H7 (cell line): ENCODE measurements at regions not wholly inside any gene's neighbourhood (a gene's known extent, or its start where the extent isn't known, plus 50 kb on each side); places are given as distances from the start of the nearest gene placed in this dataset.

Source experiments
- DNase-seq: peaks from one replicate; pipeline ENCODE4 v3.0.0; 2012
- H3K27me3 ChIP-seq: 2 replicates; pipeline ENCODE4 v1.6.0; 2011; ENCODE audit warnings: mild to moderate bottlenecking, low read length; ENCODE audit not compliant: control insufficient read depth, insufficient read depth
- H3K36me3 ChIP-seq: replicated peaks from 2 replicates; pipeline ENCODE4 v1.5.1; 2011; ENCODE audit warnings: low read length; ENCODE audit not compliant: control insufficient read depth, insufficient read depth
- H3K4me3 ChIP-seq: 2 replicates; pipeline ENCODE4 v1.5.1; 2011; ENCODE audit warnings: low read depth, mild to moderate bottlenecking, control low read depth, low read length, moderate library complexity; ENCODE audit not compliant: insufficient read depth

- Histone ChIP-seq H3K36me3 (no peaks in the 10 kb centered on the region), H3K27me3 (no peaks in the 10 kb centered on the region), H3K4me3 (no peak overlapping the region)
- DNase-seq: no peak
Observed at GRCh38 chr7:145331076-145331475, 495.2 kb upstream of the TPK1 start.

- Histone ChIP-seq H3K27me3 (no peaks in the 10 kb centered on the region), H3K4me3 (no peak overlapping the region), H3K36me3 (no peaks in the 10 kb centered on the region)
- no peak for DNase-seq
Observed at GRCh38 chr7:145327646-145328045, 491.8 kb upstream of the TPK1 start.

GRCh38 chr7:145324081-145324480 lies 488.2 kb upstream of the TPK1 start:
- DNase-seq: no peak
- Histone ChIP-seq H3K36me3 (no peaks in the 10 kb centered on the region), H3K4me3 (no peak overlapping the region), H3K27me3 (no peaks in the 10 kb centered on the region)

DNA sequence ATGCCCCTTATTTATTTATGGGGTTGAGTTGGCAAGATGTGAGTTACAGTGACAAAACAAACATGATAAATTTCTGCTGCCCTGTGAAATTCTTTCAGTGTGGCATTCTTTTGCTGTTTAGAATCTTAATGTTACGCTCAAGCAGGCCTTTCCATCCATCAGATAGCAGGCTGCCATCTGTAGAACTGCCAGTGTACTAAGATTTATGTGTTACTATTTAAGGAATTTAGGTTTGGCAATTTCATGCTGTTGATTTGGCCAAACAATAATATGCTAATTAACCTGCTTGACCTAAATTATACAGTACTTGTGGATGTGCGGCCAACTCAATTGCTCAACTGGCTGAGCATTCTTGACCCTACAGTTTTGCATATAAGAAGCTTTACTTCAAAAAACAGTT lies 477.7 kb upstream of the TPK1 start:
- Histone ChIP-seq H3K36me3 (no peaks in the 10 kb centered on the region), H3K4me3 (no peak overlapping the region), H3K27me3 (no peaks in the 10 kb centered on the region)
- DNase-seq: no peak

DNA sequence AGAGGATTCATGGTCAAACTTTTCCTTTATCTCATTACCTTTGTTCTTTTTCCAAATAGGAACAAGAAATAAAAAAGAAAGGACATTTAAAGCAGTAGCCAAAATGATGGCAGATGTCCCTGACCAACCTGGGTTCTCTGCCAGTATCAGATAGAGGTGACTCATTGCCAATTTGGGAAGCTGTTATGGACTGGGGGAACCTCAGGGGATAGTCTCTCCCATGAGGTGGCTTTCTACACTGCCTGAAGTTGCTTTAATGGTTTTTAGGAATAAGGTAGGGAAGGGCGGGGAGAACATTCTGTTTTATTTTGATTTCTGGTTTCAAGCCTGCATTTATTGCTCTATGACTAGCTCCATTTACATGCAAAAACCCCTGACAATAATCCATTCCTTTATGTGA lies 457.9 kb upstream of the TPK1 start:
- H3K4me3 ChIP-seq: no peak overlapping the region
- H3K36me3 ChIP-seq: no peaks in the 10 kb centered on the region
- DNase-seq: no peak
- H3K27me3 ChIP-seq: no peaks in the 10 kb centered on the region

- H3K36me3 ChIP-seq: no peaks in the 10 kb centered on the region
- H3K27me3 ChIP-seq: no peaks in the 10 kb centered on the region
- DNase-seq: no peak
- H3K4me3 ChIP-seq: no peak overlapping the region
Observed at GRCh38 chr7:145293228-145293701, 457.4 kb upstream of the TPK1 start.

GRCh38 chr7:145289384-145289783 lies 453.5 kb upstream of the TPK1 start:
- no peaks in the 10 kb centered on the region for H3K36me3 ChIP-seq
- DNase-seq: no peak
- H3K27me3 ChIP-seq: no peaks in the 10 kb centered on the region
- no peak overlapping the region for H3K4me3 ChIP-seq

DNA sequence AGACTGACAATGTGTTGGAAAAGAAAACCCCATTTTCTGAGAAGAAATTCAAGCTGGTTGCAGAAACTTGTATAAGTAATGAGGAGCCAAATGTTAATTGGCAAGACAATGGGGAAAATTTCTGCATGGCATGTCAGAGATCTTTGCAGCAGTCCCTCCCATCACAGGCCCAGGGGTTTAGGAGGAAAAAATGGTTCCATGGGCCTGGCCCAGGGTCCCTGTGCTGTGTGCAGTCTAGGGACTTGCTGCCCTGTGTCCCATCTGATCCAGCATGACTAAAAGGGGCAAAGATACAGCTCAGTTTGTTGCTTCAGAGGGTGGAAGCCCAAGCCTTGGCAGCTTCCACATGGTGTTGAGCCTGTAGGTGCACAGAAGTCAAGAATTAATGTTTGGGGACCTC lies 440.3 kb upstream of the TPK1 start:
- Histone ChIP-seq H3K27me3 (no peaks in the 10 kb centered on the region), H3K36me3 (no peaks in the 10 kb centered on the region), H3K4me3 (no peak overlapping the region)
- no peak for DNase-seq

DNA sequence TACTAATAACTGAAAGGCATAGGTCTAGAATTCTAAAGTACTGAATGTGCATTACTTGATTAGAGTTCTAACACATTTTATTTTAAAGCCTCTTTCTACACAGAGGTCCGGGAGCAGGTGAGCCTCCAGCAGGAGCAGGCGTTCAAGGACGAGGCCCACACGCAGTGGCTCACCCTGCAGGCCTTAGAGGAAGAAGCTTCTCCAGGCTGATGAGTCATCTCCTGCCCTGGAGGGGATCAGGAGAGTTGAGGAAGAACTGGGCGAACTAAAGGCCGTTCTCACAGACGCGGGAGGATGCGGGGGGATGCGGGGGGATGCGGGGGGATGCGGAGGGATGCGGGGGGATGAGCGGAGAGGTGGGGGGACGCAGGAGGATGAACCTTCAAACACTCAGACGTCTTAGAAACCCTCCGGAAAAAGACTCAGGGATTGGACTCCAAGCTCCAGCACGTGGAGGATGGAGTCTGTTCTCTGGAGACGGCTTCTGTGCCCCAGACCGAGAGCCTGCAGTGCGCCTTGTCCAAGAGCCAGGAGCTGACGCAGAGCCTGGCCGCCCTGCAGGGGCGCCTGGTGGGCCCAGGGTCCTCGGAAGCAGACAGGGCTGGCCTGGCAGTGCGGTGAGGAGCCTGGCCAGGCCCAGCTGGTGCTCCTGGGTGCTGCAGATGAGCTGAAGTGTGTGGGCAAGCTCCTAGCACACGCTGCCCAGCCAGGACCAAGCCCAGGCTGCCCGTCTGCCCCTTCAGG lies 433.7 kb upstream of the TPK1 start:
- DNase-seq: no peak
- H3K27me3 ChIP-seq: no peaks in the 10 kb centered on the region
- no peaks in the 10 kb centered on the region for H3K36me3 ChIP-seq
- no peak overlapping the region for H3K4me3 ChIP-seq

GRCh38 chr7:145265180-145265579 lies 429.3 kb upstream of the TPK1 start:
- no peak for DNase-seq
- no peak overlapping the region for H3K4me3 ChIP-seq
- no peaks in the 10 kb centered on the region for H3K36me3 ChIP-seq
- no peaks in the 10 kb centered on the region for H3K27me3 ChIP-seq

DNA sequence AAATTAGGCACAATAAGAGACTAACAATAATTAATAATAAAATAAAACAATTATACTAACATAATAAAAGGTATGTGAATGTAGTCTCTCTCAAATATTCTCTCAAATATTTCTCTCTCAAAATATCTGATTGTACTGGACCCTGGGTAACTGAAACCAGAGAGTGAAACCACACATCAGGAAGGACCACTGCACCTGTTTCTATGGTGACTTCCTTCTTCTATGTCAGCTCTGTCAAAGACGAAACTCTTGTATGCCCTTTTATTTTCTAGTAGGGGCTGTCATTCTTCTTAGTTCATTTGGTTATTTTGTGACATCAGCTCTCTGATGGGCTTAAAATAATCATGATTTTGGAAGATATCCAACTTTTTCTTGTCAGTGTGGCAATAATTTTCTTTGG lies 428.0 kb upstream of the TPK1 start:
- no peak for DNase-seq
- Histone ChIP-seq H3K27me3 (no peaks in the 10 kb centered on the region), H3K4me3 (no peak overlapping the region), H3K36me3 (no peaks in the 10 kb centered on the region)

GRCh38 chr7:145252031-145252430 lies 416.2 kb upstream of the TPK1 start:
- H3K4me3 ChIP-seq: no peak overlapping the region
- H3K36me3 ChIP-seq: no peaks in the 10 kb centered on the region
- no peaks in the 10 kb centered on the region for H3K27me3 ChIP-seq
- no peak for DNase-seq

GRCh38 chr7:145224775-145225174 lies 388.9 kb upstream of the TPK1 start:
- no peak for DNase-seq
- Histone ChIP-seq H3K27me3 (no peaks in the 10 kb centered on the region), H3K4me3 (no peak overlapping the region), H3K36me3 (no peaks in the 10 kb centered on the region)

DNA sequence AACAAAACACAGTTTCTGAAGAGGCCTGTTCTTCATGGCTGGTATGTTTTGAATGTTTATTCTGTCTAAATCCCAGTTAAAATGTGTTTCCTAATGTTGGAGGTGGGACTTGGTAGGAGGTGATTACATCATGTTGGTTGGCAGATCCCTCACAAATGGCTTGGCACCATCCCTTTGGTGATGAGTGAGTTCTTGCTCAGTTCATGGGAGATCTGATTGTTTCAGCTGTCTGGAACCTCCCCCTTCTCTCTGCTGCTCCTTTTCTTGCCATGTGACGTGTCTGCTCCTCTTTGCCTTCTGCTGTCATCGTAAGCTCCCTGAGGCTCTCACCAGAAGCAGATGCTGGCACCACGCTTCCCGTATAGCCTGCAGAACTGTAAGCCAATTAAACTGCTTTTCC lies 383.6 kb upstream of the TPK1 start:
- Histone ChIP-seq H3K4me3 (no peak overlapping the region), H3K36me3 (no peaks in the 10 kb centered on the region)

DNA sequence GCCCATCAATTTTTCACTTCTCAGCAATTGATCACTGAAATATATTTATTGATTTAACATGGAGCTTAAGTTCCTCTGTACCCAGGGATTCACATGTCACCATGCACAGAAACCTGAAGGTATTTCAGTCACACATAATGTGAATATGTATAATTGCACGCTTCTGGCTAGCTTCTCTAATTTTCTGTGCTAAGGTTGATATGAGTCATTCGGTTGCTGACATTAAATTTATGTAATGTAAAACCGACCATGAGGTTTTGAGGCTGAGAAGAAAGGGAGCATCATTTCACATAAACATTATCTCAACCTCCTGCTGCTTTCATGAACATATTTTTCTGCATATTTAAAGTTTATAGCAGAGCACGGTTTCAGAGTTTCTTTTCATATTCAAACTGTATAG lies 381.0 kb upstream of the TPK1 start:
- no peak overlapping the region for H3K4me3 ChIP-seq
- no peaks in the 10 kb centered on the region for H3K36me3 ChIP-seq
- DNase-seq: no peak
- no peaks in the 10 kb centered on the region for H3K27me3 ChIP-seq

More for the DNA sequence above, 383.6 kb upstream of the TPK1 start:
- no peak for DNase-seq
- H3K27me3 ChIP-seq: no peaks in the 10 kb centered on the region

DNA sequence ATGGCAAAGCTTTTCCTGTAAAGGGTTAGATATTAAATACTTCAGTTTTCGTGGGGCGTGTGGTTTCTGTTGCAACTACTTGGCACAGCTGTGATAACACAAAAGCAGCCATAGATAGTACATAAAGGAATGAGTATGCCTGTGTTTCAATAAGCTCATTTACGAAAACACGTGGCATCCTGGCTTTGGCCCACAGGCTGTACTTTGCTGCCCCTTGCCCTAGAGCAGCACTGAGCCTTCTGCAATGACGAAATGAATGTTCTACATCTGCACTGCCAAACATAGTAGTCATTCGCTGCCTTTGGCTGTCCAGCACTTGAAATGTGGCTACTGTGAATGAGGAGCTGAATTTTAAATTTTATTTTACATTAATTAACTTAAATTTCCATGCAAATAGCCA lies 376.2 kb upstream of the TPK1 start:
- H3K27me3 ChIP-seq: no peaks in the 10 kb centered on the region
- no peaks in the 10 kb centered on the region for H3K36me3 ChIP-seq
- no peak overlapping the region for H3K4me3 ChIP-seq
- DNase-seq: no peak
